GM18498 (cell line): ENCODE measurements at regions not wholly inside any gene's neighbourhood (a gene's known extent, or its start where the extent isn't known, plus 50 kb on each side); places are given as distances from the start of the nearest gene placed in this dataset.

Experiments used
- ATAC-seq: cut with Tn5 transposase; IDR thresholded peaks from one replicate; pipeline ENCODE4 v1.9.1; 2021; ENCODE audit warnings: mild to moderate bottlenecking, moderate library complexity; ENCODE audit not compliant: unreplicated experiment

GRCh38 chr3:72109327-72110259 is 324.6 kb upstream of the PROK2 start:
- no peak for ATAC-seq

- no peak for ATAC-seq
These were observed 320.4 kb upstream of the PROK2 start for GRCh38 chr3:72105306-72105705.

GRCh38 chr3:72102112-72102616 is 317.2 kb upstream of the PROK2 start:
- peak; percentile 69 for ATAC-seq

GRCh38 chr3:72101494-72101893 is 316.5 kb upstream of the PROK2 start:
- no peak for ATAC-seq

GRCh38 chr3:72100601-72101187 is 315.7 kb upstream of the PROK2 start:
- peak; percentile 65 for ATAC-seq

GRCh38 chr3:72100080-72100511 is 315.1 kb upstream of the PROK2 start:
- ATAC-seq = no peak

- ATAC-seq = no peak
These were observed 314.6 kb upstream of the PROK2 start for GRCh38 chr3:72099326-72100079.

- no peak for ATAC-seq
These were observed 312.1 kb upstream of the PROK2 start for GRCh38 chr3:72097053-72097452.

GRCh38 chr3:72095521-72095920 is 310.6 kb upstream of the PROK2 start:
- no peak for ATAC-seq

GRCh38 chr3:72093992-72094334 is 309.0 kb upstream of the PROK2 start:
- ATAC-seq = no peak

- no peak for ATAC-seq
These were observed 308.5 kb upstream of the PROK2 start for GRCh38 chr3:72093270-72093991.

- no peak for ATAC-seq
These were observed 307.8 kb upstream of the PROK2 start for GRCh38 chr3:72092778-72093177.

- no peak for ATAC-seq
These were observed 303.6 kb upstream of the PROK2 start for GRCh38 chr3:72088486-72089025.

- ATAC-seq = no peak
These were observed 302.5 kb upstream of the PROK2 start for GRCh38 chr3:72087420-72087819.

- no peak for ATAC-seq
These were observed 301.8 kb upstream of the PROK2 start for GRCh38 chr3:72086743-72087087.

GRCh38 chr3:72086042-72086742 is 301.2 kb upstream of the PROK2 start:
- no peak for ATAC-seq

GRCh38 chr3:72085036-72085435 is 300.1 kb upstream of the PROK2 start:
- no peak for ATAC-seq

- ATAC-seq = peak; percentile 12
These were observed 298.0 kb upstream of the PROK2 start for GRCh38 chr3:72082776-72083462.

- ATAC-seq = peak; percentile 57
These were observed 297.3 kb upstream of the PROK2 start for GRCh38 chr3:72082186-72082715.
